ENCODE measurements at regions not wholly inside any gene's neighbourhood (a gene's known extent, or its start where the extent isn't known, plus 50 kb on each side); places are given as distances from the start of the nearest gene placed in this dataset.

- TF ChIP-seq, protein P1, sequence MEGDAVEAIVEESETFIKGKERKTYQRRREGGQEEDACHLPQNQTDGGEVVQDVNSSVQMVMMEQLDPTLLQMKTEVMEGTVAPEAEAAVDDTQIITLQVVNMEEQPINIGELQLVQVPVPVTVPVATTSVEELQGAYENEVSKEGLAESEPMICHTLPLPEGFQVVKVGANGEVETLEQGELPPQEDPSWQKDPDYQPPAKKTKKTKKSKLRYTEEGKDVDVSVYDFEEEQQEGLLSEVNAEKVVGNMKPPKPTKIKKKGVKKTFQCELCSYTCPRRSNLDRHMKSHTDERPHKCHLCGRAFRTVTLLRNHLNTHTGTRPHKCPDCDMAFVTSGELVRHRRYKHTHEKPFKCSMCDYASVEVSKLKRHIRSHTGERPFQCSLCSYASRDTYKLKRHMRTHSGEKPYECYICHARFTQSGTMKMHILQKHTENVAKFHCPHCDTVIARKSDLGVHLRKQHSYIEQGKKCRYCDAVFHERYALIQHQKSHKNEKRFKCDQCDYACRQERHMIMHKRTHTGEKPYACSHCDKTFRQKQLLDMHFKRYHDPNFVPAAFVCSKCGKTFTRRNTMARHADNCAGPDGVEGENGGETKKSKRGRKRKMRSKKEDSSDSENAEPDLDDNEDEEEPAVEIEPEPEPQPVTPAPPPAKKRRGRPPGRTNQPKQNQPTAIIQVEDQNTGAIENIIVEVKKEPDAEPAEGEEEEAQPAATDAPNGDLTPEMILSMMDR (IDR thresholded peaks at IDR 0.05; ENCODE audit: insufficient read depth, low read length, poor library complexity, severe bottlenecking): no peak
- Histone ChIP-seq H3K27me3 (ENCODE audit: control insufficient read depth, insufficient read depth, low read length) (no peaks in the 10 kb centered on the region), H3K36me3 (ENCODE audit: control insufficient read depth, insufficient read depth, low read length) (no peaks in the 10 kb centered on the region), H3K4me3 (ENCODE audit: low read depth, low read length) (no peak overlapping the region)
- no peak for DNase-seq (ENCODE audit: low read depth)
Measured at GRCh38 chr3:25324954-25325655, 103.0 kb upstream of the RARB start.

- H3K4me3 ChIP-seq (ENCODE audit: low read depth, low read length): no peak overlapping the region
- TF ChIP-seq, protein P1 (IDR thresholded peaks at IDR 0.05; ENCODE audit: insufficient read depth, low read length, poor library complexity, severe bottlenecking): no peak
- no peak for DNase-seq (ENCODE audit: low read depth)
- no peaks in the 10 kb centered on the region for H3K27me3 ChIP-seq (ENCODE audit: control insufficient read depth, insufficient read depth, low read length)
- no peaks in the 10 kb centered on the region for H3K36me3 ChIP-seq (ENCODE audit: control insufficient read depth, insufficient read depth, low read length)
Measured at GRCh38 chr3:25335356-25335755, 92.7 kb upstream of the RARB start.

GRCh38 chr3:25338158-25338725, 89.8 kb upstream of the RARB start:
- DNase-seq (ENCODE audit: low read depth): no peak
- no peak overlapping the region for H3K4me3 ChIP-seq (ENCODE audit: low read depth, low read length)
- no peaks in the 10 kb centered on the region for H3K27me3 ChIP-seq (ENCODE audit: control insufficient read depth, insufficient read depth, low read length)
- no peaks in the 10 kb centered on the region for H3K36me3 ChIP-seq (ENCODE audit: control insufficient read depth, insufficient read depth, low read length)
- TF ChIP-seq, protein P1 (IDR thresholded peaks at IDR 0.05; ENCODE audit: insufficient read depth, low read length, poor library complexity, severe bottlenecking): no peak

- Histone ChIP-seq H3K36me3 (ENCODE audit: control insufficient read depth, insufficient read depth, low read length) (no peaks in the 10 kb centered on the region), H3K4me3 (ENCODE audit: low read depth, low read length) (no peak overlapping the region), H3K27me3 (ENCODE audit: control insufficient read depth, insufficient read depth, low read length) (no peaks in the 10 kb centered on the region)
- DNase-seq (ENCODE audit: low read depth): no peak
- TF ChIP-seq, protein P1 (IDR thresholded peaks at IDR 0.05; ENCODE audit: insufficient read depth, low read length, poor library complexity, severe bottlenecking): no peak
Measured at GRCh38 chr3:25339225-25339624, 88.8 kb upstream of the RARB start.

DNA sequence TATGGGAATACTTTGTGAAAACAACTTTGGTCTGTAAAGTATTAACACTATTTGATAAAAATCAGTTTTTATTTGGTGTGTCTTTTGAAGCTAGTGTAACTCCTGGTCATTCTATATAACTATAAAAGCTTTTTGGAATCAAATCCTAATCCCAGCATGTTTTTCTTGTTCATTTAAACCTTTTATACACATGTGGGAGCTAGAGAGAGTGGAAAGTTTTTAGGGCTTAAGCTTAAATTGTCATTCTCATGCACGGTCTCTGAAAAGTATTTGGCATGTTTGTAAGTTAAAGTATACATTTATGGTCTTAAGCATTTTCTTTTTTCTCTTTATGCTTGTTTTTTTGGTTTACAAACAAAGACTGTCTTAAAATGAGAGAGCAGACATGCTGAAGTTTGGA, 83.4 kb upstream of the RARB start:
- Histone ChIP-seq H3K27me3 (ENCODE audit: control insufficient read depth, insufficient read depth, low read length) (no peaks in the 10 kb centered on the region), H3K36me3 (ENCODE audit: control insufficient read depth, insufficient read depth, low read length) (no peaks in the 10 kb centered on the region), H3K4me3 (ENCODE audit: low read depth, low read length) (no peak overlapping the region)
- TF ChIP-seq, protein P1 (IDR thresholded peaks at IDR 0.05; ENCODE audit: insufficient read depth, low read length, poor library complexity, severe bottlenecking): no peak
- no peak for DNase-seq (ENCODE audit: low read depth)

DNA sequence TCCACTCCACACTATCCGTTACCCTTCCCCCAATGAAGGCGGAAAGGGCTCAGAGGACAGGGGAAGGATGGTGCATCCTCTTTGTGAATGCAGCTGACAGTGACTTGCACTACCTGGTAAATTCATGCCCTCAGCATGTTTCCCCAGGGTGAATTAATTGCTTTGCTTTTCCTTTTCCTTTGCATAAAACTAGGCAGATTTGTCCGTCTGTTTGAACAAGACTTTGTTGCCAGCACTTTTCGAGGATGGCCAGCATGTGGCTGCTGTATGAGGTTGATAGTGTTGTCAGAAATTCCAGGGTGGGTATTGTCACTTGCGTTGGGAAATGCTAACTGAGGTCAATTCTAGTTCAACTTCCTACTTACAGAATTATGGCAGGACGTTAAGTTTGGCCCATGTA, 79.0 kb upstream of the RARB start:
- H3K36me3 ChIP-seq (ENCODE audit: control insufficient read depth, insufficient read depth, low read length): no peaks in the 10 kb centered on the region
- H3K4me3 ChIP-seq (ENCODE audit: low read depth, low read length): no peak overlapping the region
- TF ChIP-seq, protein P1 (IDR thresholded peaks at IDR 0.05; ENCODE audit: insufficient read depth, low read length, poor library complexity, severe bottlenecking): no peak
- no peak for DNase-seq (ENCODE audit: low read depth)
- H3K27me3 ChIP-seq (ENCODE audit: control insufficient read depth, insufficient read depth, low read length): no peaks in the 10 kb centered on the region
